OCI-LY3 (cell line): ENCODE measurements at regions not wholly inside any gene's neighbourhood (a gene's known extent, or its start where the extent isn't known, plus 50 kb on each side); places are given as distances from the start of the nearest gene placed in this dataset.
"Not testable (repeated sequence)": the region's sequence is repeated elsewhere in the genome, so short reads cannot be mapped to it uniquely, and the experiment has no call there.

Experiments used
- H2AFZ ChIP-seq: fragments of 200-600, 300-600 bp; shearing (Covaris generic); 2 replicates; pipeline ENCODE4 v1.6.0; 2014; ENCODE audit warnings: antibody characterized with exemption, low read depth, low read length
- H3K27ac ChIP-seq: fragments of 200-600, 300-600 bp; sonication (generic); 2 replicates; pipeline ENCODE4 v1.5.1; 2014; ENCODE audit warnings: mild to moderate bottlenecking, low read length, moderate library complexity, mixed read lengths
- H3K27me3 ChIP-seq: fragments of 200-600, 300-600 bp; sonication (generic); 2 replicates; pipeline ENCODE4 v1.6.1; 2014; ENCODE audit warnings: low read depth, low read length, mixed read lengths
- H3K36me3 ChIP-seq: fragments of 200-600, 300-600 bp; sonication (generic); replicated peaks from 2 replicates; pipeline ENCODE3; 2014; ENCODE audit warnings: low read depth, low read length, mixed read lengths
- H3K4me1 ChIP-seq: fragments of 300-600, 200-600 bp; sonication (generic); 2 replicates; pipeline ENCODE4 v1.6.1; 2014; ENCODE audit warnings: low read length, mixed read lengths
- H3K4me2 ChIP-seq: fragments of 200-600, 300-600 bp; sonication (generic); 2 replicates; pipeline ENCODE4 v1.6.1; 2014; ENCODE audit warnings: low read length, mixed read lengths
- H3K4me3 ChIP-seq: fragments of 300-600, 200-600 bp; sonication (generic); 2 replicates; pipeline ENCODE4 v1.5.1; 2014; ENCODE audit warnings: antibody characterized with exemption, mild to moderate bottlenecking, low read length, moderate library complexity
- H3K79me2 ChIP-seq: fragments of 300-600, 200-600 bp; shearing (Covaris generic); 2 replicates; pipeline ENCODE4 v1.6.1; 2014; ENCODE audit warnings: mild to moderate bottlenecking, low read length, mixed read lengths
- H3K9ac ChIP-seq: fragments of 300-600, 200-600 bp; shearing (Covaris generic); 2 replicates; pipeline ENCODE4 v1.6.0; 2014; ENCODE audit warnings: mild to moderate bottlenecking, low read length, moderate library complexity
- H3K9me3 ChIP-seq: fragments of 200-600, 300-600 bp; shearing (Covaris generic); 2 replicates; pipeline ENCODE4 v1.6.1; 2014; ENCODE audit warnings: low read length, mixed read lengths; ENCODE audit not compliant: insufficient read depth
- H4K20me1 ChIP-seq: fragments of 200-600, 300-600 bp; sonication (generic); 2 replicates; pipeline ENCODE4 v1.6.1; 2016; ENCODE audit warnings: low read length, mixed read lengths; ENCODE audit not compliant: insufficient read depth
- CTCF ChIP-seq: fragments of 200-600, 300-600 bp; sonication (generic); IDR thresholded peaks from 2 replicates; pipeline ENCODE4 v1.5.1; 2014; ENCODE audit warnings: antibody characterized with exemption, low read length, low read depth
- EZH2phosphoT487 ChIP-seq: fragments of 200-600 bp; shearing (Covaris generic); IDR thresholded peaks from 2 replicates; pipeline ENCODE4 v1.6.1; 2018; ENCODE audit warnings: antibody characterized with exemption, mixed run types, low read depth

- no peak overlapping the region for H3K9ac ChIP-seq
- peak overlapping the region; percentile 22; the same call in 1 of the 2 replicates for H2AFZ ChIP-seq
- no peaks in the 10 kb centered on the region for H3K27me3 ChIP-seq
- H4K20me1 ChIP-seq, result no peaks in the 10 kb centered on the region
- no peaks in the 10 kb centered on the region for H3K79me2 ChIP-seq
- H3K4me3 ChIP-seq, result no peak overlapping the region
- H3K9me3 ChIP-seq, result no peaks in the 10 kb centered on the region
- no peak overlapping the region for H3K27ac ChIP-seq
- no peaks in the 10 kb centered on the region for H3K4me1 ChIP-seq
- no peaks in the 10 kb centered on the region for H3K36me3 ChIP-seq
- TF ChIP-seq CTCF, result no peak
- no peak for TF ChIP-seq EZH2phosphoT487
- no peak overlapping the region for H3K4me2 ChIP-seq
Measured at GRCh38 chr12:17579205-17580026, 510.6 kb downstream of the RERGL start.

- H3K79me2 ChIP-seq, result no peaks in the 10 kb centered on the region
- no peak overlapping the region; the same call in 1 of the 2 replicates for H2AFZ ChIP-seq
- H3K27ac ChIP-seq, result no peak overlapping the region
- no peaks in the 10 kb centered on the region for H3K4me1 ChIP-seq
- no peaks in the 10 kb centered on the region for H3K9me3 ChIP-seq
- no peak overlapping the region for H3K4me3 ChIP-seq
- TF ChIP-seq EZH2phosphoT487 (no peak), CTCF (no peak)
- no peaks in the 10 kb centered on the region for H4K20me1 ChIP-seq
- H3K9ac ChIP-seq, result no peak overlapping the region
- H3K4me2 ChIP-seq, result no peak overlapping the region
- H3K27me3 ChIP-seq, result no peaks in the 10 kb centered on the region
- no peaks in the 10 kb centered on the region for H3K36me3 ChIP-seq
Measured at GRCh38 chr12:17577405-17577804, 512.6 kb downstream of the RERGL start.

- Histone ChIP-seq H3K4me2 (no peak overlapping the region), H2AFZ (no peak overlapping the region), H3K79me2 (no peaks in the 10 kb centered on the region), H3K27me3 (no peaks in the 10 kb centered on the region), H3K27ac (no peak overlapping the region), H3K9ac (no peak overlapping the region), H3K36me3 (no peaks in the 10 kb centered on the region), H3K4me3 (no peak overlapping the region), H3K9me3 (no peaks in the 10 kb centered on the region), H3K4me1 (no peaks in the 10 kb centered on the region), H4K20me1 (no peaks in the 10 kb centered on the region)
- TF ChIP-seq CTCF, result no peak
Measured at GRCh38 chr12:17572250-17572649, 517.7 kb downstream of the RERGL start.

GRCh38 chr12:17571047-17571446, 518.9 kb downstream of the RERGL start:
- TF ChIP-seq EZH2phosphoT487 (no peak), CTCF (no peak)
- Histone ChIP-seq H3K9ac (no peak overlapping the region), H3K4me3 (no peak overlapping the region), H3K36me3 (no peaks in the 10 kb centered on the region), H3K27me3 (no peaks in the 10 kb centered on the region), H2AFZ (no peak overlapping the region), H4K20me1 (no peaks in the 10 kb centered on the region), H3K27ac (no peak overlapping the region), H3K4me1 (no peaks in the 10 kb centered on the region), H3K4me2 (no peak overlapping the region), H3K9me3 (no peaks in the 10 kb centered on the region), H3K79me2 (no peaks in the 10 kb centered on the region)

- H3K36me3 ChIP-seq, H3K27me3 ChIP-seq, H3K9ac ChIP-seq, H4K20me1 ChIP-seq, H3K9me3 ChIP-seq, H3K4me1 ChIP-seq, H3K4me3 ChIP-seq, H3K79me2 ChIP-seq, H3K4me2 ChIP-seq, H2AFZ ChIP-seq, H3K27ac ChIP-seq: not testable (repeated sequence)
Measured at GRCh38 chr12:17564630-17565029, 525.4 kb downstream of the RERGL start.
